ENCODE measurements at regions not wholly inside any gene's neighbourhood (a gene's known extent, or its start where the extent isn't known, plus 50 kb on each side); places are given as distances from the start of the nearest gene placed in this dataset.

GRCh38 chr6:16817594-16817993, 56.3 kb upstream of the ATXN1 start:
- no peak for TF ChIP-seq MAFF (IDR thresholded peaks at IDR 0.05; ENCODE audit: low read length)
- TF ChIP-seq, protein P1, sequence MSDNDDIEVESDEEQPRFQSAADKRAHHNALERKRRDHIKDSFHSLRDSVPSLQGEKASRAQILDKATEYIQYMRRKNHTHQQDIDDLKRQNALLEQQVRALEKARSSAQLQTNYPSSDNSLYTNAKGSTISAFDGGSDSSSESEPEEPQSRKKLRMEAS (CRISPR knock-in tag; IDR thresholded peaks at IDR 0.05): no peak
- TF ChIP-seq BRD9 (IDR thresholded peaks at IDR 0.05; ENCODE audit: low read depth, partially characterized antibody): no peak
- TF ChIP-seq MTF1 (CRISPR knock-in tag; IDR thresholded peaks at IDR 0.05; ENCODE audit: borderline replicate concordance): no peak
- no peak for TF ChIP-seq TARDBP (IDR thresholded peaks at IDR 0.05)
- TF ChIP-seq FOXA1 (IDR thresholded peaks at IDR 0.05; ENCODE audit: borderline replicate concordance): no peak
- TF ChIP-seq POLR2A (conservative IDR thresholded peaks at IDR 0.05): no peak

Measured in K562 (cell line).